GM18508 (cell line): ENCODE measurements at regions not wholly inside any gene's neighbourhood (a gene's known extent, or its start where the extent isn't known, plus 50 kb on each side); places are given as distances from the start of the nearest gene placed in this dataset.
A peak's percentile ranks its signal among the peaks of the same experiment; 100 is the strongest.
"Not testable (repeated sequence)": the region's sequence is repeated elsewhere in the genome, so short reads cannot be mapped to it uniquely, and the experiment has no call there.

Source experiments
- ATAC-seq: cut with Tn5 transposase; IDR thresholded peaks from one replicate; pipeline ENCODE4 v1.9.1; 2021; ENCODE audit warnings: moderate number of reproducible peaks; ENCODE audit not compliant: insufficient read depth, unreplicated experiment

DNA sequence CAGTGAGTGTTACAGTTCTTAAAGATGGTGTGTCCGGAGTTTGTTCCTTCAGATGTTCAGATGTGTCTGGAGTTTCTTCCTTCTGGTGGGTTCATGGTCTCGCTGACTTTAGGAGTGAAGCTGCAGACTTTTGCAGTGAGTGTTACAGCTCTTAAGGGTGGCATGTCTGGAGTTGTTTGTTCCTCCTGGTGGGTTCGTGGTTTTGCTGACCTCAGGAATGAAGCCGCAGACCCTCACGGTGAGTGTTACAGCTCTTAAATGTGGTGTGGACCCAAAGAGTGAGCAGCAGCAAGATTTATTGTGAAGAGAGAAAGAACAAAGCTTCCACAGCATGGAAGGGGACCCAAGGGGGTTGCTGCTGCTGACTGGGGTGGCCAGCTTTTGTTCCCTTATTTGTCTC, 159.6 kb downstream of the POLR1F start:
- ATAC-seq, result not testable (repeated sequence)

DNA sequence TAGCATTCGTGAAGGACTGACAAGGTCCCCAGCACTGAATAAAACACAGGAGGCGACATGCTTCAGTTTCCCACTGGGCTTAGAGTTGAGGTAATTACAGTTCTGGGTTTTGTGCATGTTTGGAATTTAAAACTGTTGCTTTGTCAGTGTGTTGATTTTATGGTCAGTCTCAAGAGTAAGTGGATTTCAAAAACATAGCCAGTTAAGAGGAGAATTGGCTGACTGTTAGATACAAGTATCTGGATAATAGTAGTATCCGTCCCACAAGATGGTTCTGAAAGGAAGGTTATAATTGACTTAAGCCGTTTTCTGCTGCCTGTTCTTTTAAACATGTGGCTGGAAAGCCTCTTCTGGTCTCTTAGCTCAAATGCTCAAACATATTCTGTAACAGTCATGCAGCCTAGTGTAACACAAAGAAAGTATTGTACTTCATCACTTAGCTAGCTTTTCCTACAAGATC, 170.9 kb downstream of the POLR1F start:
- no peak for ATAC-seq

DNA sequence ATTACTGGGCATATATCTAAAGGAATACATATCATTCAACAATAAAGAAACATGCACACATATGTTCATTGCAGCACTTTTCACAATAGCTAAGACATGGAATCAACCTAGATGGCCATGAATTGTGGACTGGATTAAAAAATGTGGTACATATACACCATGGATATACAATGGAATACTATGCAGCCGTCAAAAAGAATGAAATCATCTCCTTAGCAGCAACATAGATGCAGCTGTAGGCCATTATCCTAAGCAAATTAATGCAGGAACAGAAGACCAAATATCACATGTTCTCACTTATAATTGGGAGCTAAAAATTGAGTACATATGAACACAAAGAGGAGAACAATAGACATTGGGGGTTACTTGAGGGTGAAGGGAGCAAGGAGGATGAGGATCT, 175.6 kb downstream of the POLR1F start:
- no peak for ATAC-seq

GRCh38 chr7:19530852-19531251, 178.0 kb downstream of the POLR1F start:
- no peak for ATAC-seq

- no peak for ATAC-seq
Observed at GRCh38 chr7:19530261-19530660, 178.6 kb downstream of the POLR1F start.

GRCh38 chr7:19526639-19527038, 182.2 kb downstream of the POLR1F start:
- ATAC-seq, result no peak

DNA sequence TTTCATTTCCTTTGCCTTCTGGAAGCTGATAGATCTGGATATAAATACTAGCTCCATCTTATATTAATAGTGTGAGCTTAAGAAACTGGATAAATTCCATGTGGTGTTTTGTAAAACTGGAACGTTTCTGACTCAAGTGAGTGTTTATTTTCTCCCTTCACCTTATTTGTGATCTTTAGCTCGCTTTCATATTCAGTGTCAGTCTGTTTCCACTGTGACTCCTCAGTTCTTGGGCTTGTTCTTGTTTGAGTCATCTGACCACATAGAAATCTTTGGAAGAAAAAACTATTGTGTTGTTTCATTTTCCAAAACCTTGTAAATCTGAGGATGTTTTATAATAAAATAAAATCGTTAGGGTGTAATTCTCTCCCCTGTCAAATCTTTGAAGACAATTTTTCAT, 186.4 kb downstream of the POLR1F start:
- ATAC-seq, result no peak

DNA sequence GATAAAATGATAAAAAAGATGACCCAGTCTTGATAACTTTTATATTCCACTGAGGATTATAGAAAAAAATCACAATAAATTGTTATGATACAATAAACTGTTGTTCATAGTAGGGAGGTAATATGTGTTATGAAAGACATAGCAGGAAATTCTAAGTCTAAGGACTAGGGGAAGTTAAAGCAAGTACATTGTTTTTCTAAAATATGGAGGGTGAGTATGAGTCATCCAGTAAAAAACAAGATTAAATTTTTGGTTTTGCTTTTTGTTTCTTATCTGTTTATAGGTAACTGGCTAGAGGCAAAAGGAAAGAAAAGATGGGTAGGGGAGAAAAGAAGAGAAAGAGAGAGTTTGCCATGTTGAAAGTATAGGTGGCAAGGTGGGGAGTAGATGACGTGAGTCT, 188.4 kb downstream of the POLR1F start:
- no peak for ATAC-seq

DNA sequence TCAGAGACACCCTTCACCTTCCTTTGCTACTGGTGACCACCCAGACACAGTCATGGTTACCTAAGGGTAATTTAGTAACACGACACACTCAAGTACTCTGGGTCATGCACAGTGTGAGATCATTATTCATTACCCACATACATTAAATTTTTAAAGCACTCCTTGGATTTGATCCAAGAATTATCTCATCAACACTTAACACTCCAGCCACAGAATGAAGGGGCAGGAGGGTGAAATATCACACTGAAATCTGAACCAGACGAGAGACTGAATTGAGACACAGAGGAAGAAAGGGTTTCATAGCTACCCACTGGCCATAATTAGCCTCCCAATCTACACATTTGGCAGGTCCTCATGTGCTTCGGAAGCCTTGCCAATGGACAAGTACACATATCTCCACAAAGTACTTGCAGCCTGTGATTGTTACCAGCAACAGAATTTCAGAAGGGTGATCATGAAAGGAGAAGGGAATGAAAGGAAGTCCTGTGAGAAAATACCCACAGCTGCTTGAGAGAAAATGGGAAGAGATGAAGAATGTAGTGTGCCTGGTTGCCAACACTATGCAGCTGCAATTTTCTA, 189.3 kb downstream of the POLR1F start:
- no peak for ATAC-seq

- not testable (repeated sequence) for ATAC-seq
Observed at GRCh38 chr7:19517546-19517945, 191.3 kb downstream of the POLR1F start.

DNA sequence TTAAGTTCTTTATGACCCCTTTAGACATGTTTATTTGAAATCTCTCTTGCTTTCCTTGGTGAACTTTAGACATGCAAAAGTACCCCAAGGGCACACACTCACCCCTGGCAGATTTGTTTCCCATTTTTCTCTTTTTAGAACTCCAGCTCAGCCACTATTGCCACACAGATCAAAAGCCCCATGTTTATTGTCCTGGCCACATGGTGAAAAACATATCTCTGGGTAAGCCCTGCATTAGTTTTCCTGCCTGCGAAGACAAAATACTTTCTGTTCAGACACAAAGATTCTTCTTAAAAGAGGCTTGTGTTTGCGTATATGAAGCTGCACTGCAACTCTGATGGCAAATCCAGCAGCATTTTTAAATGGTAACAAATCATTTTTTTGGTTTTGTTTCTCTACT, 200.0 kb downstream of the POLR1F start:
- ATAC-seq, result no peak

DNA sequence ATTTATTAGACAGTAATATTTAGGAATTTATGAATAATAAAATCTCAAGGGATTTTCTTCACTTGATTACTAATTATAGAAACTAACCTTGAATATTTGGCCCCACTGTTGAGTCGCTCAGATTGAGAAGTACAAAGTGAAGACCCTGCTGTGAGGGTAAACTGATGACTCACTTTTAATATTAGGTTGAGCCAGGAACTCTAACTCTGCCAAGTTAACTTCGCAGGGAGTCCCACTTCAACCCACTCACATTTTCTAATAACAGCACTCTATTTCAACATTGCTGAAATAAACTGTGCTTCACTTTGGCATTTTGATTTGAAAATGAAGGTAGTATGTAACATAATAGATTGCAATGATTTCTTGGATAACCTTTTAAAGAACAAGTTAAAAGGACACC, 200.7 kb downstream of the POLR1F start:
- no peak for ATAC-seq

DNA sequence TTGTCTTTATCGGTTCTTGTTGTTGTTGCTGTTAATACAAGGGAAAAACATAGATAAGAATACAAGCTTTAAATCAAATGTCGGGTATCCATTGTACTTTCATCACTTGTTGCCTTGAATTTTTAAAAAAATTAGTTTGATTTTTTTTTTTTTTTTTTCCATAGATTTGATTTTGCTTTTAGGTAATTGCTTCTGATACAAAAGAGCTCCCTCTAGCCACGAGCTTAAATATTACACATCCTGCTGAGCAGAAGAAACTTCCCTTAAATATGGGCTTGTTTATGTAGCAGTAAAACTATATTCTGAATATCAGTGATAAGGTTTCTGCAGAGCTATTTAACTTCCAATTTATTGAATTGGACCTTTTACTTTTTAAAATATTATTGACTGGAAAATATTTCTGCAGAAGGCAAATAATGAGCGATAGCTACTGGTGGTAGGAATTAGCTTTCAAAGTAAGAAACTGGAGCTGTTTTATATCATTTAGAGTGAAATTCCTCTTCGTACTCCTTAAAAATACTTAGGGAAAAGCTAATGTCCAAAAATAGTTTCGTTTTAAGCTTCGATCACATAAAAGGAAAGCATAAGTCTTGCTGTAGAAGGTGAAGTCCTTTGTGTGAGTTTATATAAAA, 216.9 kb downstream of the POLR1F start:
- peak; percentile 58 for ATAC-seq

- no peak for ATAC-seq
Observed at GRCh38 chr7:19491371-19491770, 217.5 kb downstream of the POLR1F start.

DNA sequence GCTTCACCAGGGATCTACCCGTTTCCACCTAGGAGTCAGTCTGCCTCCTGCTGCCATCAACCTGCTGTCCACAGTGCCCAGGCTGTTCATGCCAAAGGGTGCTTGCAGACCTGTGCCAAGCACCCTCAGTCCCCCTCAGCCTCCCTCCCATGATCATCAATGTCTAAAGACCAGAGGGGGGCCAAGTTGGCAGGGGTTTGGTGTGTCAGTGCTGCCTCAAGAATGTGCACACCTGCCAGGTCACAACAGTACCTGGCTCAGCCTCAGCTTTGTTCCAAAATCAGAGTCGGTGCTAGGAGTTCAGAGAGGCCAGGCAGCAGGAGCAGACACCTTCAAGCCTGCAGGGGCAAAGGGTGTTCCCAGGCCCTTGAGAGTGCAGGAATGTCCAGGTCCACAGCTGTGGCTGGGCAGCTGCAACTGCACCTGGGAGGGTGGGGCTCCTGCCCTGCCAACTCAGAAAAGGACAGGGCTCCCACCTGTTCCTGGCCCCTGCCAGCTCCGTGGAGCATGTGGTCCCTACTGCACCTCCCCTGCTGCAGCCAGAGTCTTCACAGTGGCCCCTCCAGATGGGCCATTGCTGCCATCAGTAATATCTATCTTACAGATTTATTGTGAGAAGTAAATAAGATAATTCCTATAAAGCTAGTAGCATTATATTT, 219.5 kb downstream of the POLR1F start:
- ATAC-seq, result no peak

- ATAC-seq, result no peak
Observed at GRCh38 chr7:19488056-19488455, 220.8 kb downstream of the POLR1F start.

- ATAC-seq, result no peak
Observed at GRCh38 chr7:19482628-19483027, 226.2 kb downstream of the POLR1F start.

GRCh38 chr7:19480383-19480782, 228.5 kb downstream of the POLR1F start:
- no peak for ATAC-seq

- ATAC-seq, result no peak
Observed at GRCh38 chr7:19470031-19470430, 238.8 kb downstream of the POLR1F start.

- ATAC-seq, result no peak
Observed at GRCh38 chr7:19465861-19466260, 243.0 kb downstream of the POLR1F start.

DNA sequence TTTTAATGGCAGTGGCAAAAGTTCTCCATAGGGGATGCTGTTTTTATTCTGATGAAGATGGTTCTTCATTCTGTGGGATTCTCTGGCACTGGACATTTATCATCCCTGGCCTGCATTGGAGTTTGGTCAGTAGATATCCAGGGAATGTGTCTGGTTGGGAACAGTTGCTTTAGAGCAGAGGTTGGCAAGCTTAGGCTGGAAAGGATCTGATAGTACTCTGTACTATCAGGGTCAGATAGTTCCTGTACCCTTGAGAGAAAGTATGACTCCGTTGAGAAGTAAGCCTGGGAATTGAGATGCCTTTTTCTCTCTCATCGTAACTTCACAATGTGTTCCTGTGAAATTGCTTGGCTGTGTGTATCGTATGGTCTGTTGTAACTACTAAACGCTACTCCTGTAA, 244.1 kb downstream of the POLR1F start:
- no peak for ATAC-seq

- ATAC-seq, result no peak
Observed at GRCh38 chr7:19464241-19464640, 244.6 kb downstream of the POLR1F start.
